ENCODE measurements at regions not wholly inside any gene's neighbourhood (a gene's known extent, or its start where the extent isn't known, plus 50 kb on each side); places are given as distances from the start of the nearest gene placed in this dataset.

- no TSS peak for BruUV-seq (replicated peaks)
- Histone ChIP-seq H3K9me3 (ENCODE audit: low read length) (no peaks in the 10 kb centered on the region), H3K4me2 (ENCODE audit: low read depth, low read length) (no peak overlapping the region), H2AFZ (ENCODE audit: low read length) (no peak overlapping the region), H3K27ac (ENCODE audit: extremely low read length, insufficient read depth, low read length) (no peak overlapping the region), H3K9ac (ENCODE audit: insufficient read depth, low read depth, low read length) (no peak overlapping the region), H3K36me3 (replicated peaks in 1 of 2; ENCODE audit: control insufficient read depth in 1 of 2, insufficient read depth in 2 of 2, low read length in 2 of 2) (no peaks in the 10 kb centered on the region), H3K27me3 (ENCODE audit: control insufficient read depth in 1 of 2, insufficient read depth in 2 of 2, low read length in 2 of 2) (peaks cover 1 to 5% of the 10 kb centered on the region in 2 experiments; a peak in 3 of 5 replicates), H3K4me3 (replicated peaks in 1 of 3; ENCODE audit: insufficient read depth in 1 of 3, low read depth in 2 of 3, low read length in 3 of 3) (no peak overlapping the region), H3K4me1 (ENCODE audit: insufficient read depth, low read length) (no peaks in the 10 kb centered on the region), H4K20me1 (ENCODE audit: insufficient read depth, low read length) (no peaks in the 10 kb centered on the region), H3K79me2 (ENCODE audit: insufficient read depth, low read length) (no peaks in the 10 kb centered on the region)
- no peak for DNase-seq (ENCODE audit: low spot score)
- in situ Hi-C loops (cut with HindIII; ENCODE audit: extremely low pct_ligation_motif_present, low pct_unique_long_range_greater_than_20kb), result no loop called here
- POLR2A ChIA-PET, result no interaction called here
- ATAC-seq, result no peak
- intact Hi-C loops (cut with micrococcal nuclease; ENCODE audit: unreplicated experiment), result no loop called here
- FAIRE-seq, result no peak
- CTCF ChIA-PET (ENCODE audit: low intra/inter-chr PET ratio, low total read pairs), result no interaction called here
- 1% methylated on average over 12 of the region's 13 CpGs for WGBS (ENCODE audit: low lambda C conversion rate)
- peak; percentile 96 for TF ChIP-seq MNT (IDR thresholded peaks at IDR 0.05)
- no peak for TF ChIP-seq IKZF4 (CRISPR knock-in tag; IDR thresholded peaks at IDR 0.05; ENCODE audit: borderline replicate concordance, low read depth, not compliant biosample characterization)
- 0 out of 2 replicates have a peak, but pooled peaks have one; percentile 8 for TF ChIP-seq CTCF (CRISPR knock-in tag; IDR thresholded peaks at IDR 0.05)
These were observed 97.0 kb downstream of the PCDH1 start for GRCh38 chr5:141780952-141781781.

All from HepG2 (cell line).